HG03064 (cell line): ENCODE measurements at regions not wholly inside any gene's neighbourhood (a gene's known extent, or its start where the extent isn't known, plus 50 kb on each side); places are given as distances from the start of the nearest gene placed in this dataset.

Source experiments
- ATAC-seq: cut with Tn5 transposase; IDR thresholded peaks from one replicate; pipeline ENCODE4 v1.9.1; 2021; ENCODE audit warnings: low read depth; ENCODE audit not compliant: unreplicated experiment

- ATAC-seq = no peak
Observed at GRCh38 chr5:142509026-142509425, 176.9 kb downstream of the FGF1 start.

- ATAC-seq = no peak
Observed at GRCh38 chr5:142508591-142508990, 177.3 kb downstream of the FGF1 start.

DNA sequence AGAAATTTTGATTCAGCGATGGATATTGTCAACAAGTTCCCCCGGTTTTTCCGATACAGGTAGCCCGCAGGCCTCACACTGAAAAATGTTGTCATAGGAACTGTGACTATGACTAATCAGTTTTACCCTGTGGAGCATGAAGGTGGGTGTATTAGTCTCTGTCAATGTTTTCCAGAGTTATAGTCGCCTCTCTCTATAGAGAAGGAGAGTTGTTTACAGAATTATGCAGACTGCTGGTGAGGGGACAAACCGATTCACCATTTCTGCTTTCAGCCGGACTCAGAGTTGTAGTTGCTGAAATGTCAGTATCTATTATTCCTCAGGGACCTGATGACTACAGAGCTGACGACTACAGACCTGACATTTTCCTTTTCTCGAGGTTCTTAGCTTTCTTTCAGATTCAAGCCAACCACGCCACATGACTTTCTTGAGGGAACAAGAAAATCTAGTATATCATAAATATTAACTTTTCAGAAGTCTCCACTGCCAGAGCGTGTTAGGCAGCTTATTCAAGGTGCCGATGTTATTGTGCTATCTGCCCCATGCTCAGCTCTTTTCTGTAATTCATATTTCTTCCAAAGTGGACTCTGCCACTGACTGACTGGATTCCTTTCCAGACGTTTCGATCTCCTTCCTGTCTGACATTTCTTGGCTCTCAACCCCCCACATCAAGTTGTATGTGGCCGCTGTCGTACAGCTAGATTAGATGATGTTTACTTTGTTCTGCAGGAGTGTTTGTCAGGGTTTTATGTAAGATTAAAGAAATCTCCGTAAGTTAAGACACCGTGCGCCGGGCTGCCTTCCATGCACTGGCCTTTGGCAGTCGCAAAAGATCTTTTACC lies 178.1 kb downstream of the FGF1 start:
- ATAC-seq = no peak

GRCh38 chr5:142506756-142507155 lies 179.1 kb downstream of the FGF1 start:
- no peak for ATAC-seq

DNA sequence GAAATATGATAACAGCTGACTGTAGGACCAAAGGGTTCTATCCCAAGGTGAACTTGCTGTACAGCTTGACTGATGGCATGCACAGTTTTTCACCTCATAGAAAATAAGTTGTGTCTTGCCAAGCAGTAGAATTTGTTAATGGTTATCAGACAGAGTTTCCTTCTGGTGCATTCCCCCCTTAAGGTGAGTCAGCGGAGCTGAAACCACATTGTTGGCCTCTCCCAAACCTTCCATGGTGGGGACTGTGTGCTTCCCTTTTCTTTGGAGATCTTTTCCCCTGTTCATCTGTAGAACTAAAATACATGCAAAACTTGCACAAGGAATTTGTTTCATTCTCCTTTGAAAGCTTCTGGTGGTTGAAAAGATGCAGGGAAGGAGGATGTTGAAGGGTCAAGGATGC lies 179.8 kb downstream of the FGF1 start:
- no peak for ATAC-seq

DNA sequence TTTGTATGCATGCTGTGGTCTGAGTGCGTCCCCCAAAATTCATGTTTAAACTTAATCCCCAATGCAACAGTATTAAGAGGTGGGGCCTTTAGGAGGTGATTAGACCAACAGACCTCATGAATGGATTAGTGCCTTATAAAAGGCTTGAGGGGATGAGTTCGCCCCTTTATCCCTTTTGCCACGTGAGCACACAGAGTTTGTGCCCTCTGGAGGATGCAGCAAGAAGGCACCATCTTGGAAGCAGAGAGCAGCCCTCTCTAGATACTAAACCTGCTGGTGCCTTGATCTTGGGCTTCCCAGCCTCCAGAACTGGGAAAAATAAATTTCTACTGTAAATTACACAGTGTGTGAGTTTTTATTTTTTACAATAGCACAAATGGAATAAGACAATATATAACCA lies 177.1 kb upstream of the SPRY4 start:
- no peak for ATAC-seq

GRCh38 chr5:142500227-142500905 lies 175.5 kb upstream of the SPRY4 start:
- no peak for ATAC-seq

GRCh38 chr5:142499591-142500226 lies 174.9 kb upstream of the SPRY4 start:
- no peak for ATAC-seq

GRCh38 chr5:142498298-142498697 lies 173.5 kb upstream of the SPRY4 start:
- ATAC-seq = no peak

DNA sequence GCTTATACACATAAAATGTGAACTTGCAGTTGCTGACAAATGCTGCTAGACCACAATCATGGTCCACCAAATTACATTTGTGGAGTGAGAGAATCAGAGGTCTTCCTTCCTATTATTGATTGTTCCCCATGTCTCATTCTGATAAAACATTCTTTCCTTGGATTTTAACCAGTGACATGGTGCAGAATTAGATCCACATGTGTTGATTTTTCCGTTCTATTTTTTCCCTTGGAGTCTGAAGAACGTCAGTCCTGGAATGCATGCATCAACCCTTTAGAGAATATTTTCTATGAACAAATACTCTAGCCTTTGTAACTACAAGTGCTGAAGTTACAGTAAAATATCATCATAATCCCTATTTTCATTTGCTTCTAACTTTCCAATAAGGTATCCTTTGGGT lies 170.7 kb upstream of the SPRY4 start:
- no peak for ATAC-seq

- no peak for ATAC-seq
Observed at GRCh38 chr5:142493875-142494518, 169.2 kb upstream of the SPRY4 start.

- no peak for ATAC-seq
Observed at GRCh38 chr5:142492781-142493281, 168.0 kb upstream of the SPRY4 start.

GRCh38 chr5:142491679-142492078 lies 166.9 kb upstream of the SPRY4 start:
- ATAC-seq = no peak

- no peak for ATAC-seq
Observed at GRCh38 chr5:142491270-142491669, 166.4 kb upstream of the SPRY4 start.

GRCh38 chr5:142486581-142486980 lies 161.8 kb upstream of the SPRY4 start:
- no peak for ATAC-seq

DNA sequence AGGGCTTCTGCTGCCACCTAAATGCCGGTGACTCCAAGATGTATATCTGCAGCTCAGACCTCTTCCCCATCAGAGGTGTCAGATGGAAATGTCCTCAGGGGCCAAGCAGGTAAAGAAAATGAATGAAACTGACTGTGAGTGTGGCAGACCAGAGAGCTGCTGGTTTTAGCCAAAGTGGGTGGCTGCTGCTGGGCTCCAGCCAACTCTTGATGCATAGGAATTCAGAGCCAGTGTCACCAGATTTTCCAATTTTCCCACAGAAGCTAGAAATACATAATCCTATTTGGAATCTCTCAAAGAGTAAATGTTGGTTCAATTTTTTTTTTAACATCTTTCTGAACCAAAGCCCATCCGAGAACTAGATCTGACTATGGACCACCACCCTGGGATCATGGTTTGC lies 161.2 kb upstream of the SPRY4 start:
- no peak for ATAC-seq

DNA sequence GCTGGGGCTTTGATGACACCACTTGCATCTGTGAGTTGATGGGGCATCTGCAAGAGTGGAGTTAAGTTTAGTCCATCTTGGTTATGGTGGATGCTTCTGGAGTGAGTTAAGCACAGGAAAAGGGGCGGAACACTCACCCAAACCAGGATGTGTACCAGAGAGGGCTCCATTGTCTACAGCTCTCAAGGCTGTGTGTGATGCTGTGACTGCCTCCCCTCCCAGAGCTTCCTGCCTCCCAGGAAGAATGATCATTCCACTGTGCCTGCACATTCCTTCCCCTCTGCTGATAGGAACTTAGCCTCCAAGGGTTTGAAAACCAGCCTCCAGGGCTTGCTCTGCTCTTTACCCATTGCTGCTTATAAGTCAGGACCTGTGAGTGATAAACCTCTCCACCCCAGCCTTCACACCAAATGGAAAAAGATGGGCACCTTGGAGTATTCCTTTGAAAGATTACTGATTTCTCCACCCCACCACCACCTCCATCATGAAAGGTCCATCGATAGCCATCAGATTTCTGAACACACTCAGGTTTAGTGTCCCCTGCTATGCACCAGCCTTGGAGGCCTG lies 160.1 kb upstream of the SPRY4 start:
- no peak for ATAC-seq

- ATAC-seq = no peak
Observed at GRCh38 chr5:142482207-142482606, 157.4 kb upstream of the SPRY4 start.

DNA sequence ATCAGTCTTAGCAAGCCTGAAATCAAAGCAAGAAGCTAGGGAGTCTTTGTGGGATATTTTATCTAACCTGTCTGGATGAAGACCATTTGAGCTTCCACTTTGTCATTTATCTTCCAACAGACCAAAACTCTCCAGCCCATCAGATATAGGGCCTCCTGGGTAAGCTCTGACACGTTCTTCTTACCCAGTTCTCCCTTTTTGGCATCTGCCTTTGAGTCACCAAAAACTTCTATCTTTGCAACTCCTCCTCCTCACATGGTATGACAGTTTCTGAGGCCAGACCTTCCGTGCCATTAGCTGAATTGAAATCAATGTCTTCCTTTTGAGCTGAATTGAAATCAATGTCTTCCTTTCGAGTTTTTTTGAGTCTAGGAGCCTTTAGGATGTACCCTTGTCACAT lies 156.6 kb upstream of the SPRY4 start:
- no peak for ATAC-seq

DNA sequence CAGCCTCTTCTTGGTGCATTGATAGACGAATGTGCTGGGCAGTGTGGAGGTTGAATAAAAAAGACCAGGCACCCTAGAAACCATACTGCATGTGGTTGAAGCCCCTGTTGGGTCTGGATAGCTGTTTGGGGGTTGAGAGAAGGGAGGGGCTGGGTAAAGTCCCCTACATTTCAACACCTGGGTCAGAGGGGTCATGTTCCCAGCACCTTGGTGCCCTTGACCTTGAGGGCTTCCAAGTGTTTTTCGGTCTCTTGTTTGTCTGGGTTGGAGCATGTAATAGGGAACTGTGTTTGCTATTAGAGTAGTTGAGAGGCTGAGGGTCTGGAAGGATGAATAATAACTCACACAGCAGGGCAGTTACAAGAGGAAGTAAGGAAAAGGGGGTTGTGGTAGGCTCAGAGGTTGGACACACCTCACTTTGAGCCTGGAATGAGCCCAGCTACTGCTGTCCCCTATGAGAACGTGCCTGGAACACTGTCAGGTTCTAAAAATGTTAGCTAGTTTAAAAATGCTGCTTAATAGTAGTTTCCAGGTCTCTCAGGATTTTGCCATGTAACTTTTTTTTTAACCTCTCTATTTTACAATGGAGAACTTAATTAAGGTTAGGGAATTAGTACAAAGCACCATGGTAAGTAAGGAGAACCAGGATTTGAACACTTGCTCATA lies 155.2 kb upstream of the SPRY4 start:
- no peak for ATAC-seq
